CD4-positive, alpha-beta T cell treated with Interferon alpha-2 for 1 hour (primary cell): ENCODE measurements at regions not wholly inside any gene's neighbourhood (a gene's known extent, or its start where the extent isn't known, plus 50 kb on each side); places are given as distances from the start of the nearest gene placed in this dataset.

Experiments
- DNase-seq, 2 donors: peaks; one replicate each; pipeline ENCODE4 v3.0.0-alpha.2; 2020 to 2022

DNA sequence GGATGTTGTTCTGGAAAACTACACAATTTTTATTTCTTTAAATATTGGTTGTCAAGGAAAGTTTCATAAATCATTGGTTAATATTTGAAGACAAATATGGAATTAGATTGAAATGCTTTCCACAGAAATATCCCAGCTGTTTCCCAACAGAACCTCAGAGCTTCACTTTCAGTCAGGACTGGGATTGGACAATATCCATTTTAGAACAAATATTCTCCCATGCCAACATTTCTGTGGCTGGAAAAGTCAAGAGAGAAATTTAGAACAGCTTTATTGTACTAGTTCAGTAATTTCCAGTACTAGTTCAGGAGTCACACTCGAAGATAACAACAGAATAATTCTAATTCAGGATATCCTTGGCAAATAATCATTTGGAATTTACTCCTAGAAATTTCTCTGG, 116.1 kb upstream of the TUT7 start:
- DNase-seq, result no peak

DNA sequence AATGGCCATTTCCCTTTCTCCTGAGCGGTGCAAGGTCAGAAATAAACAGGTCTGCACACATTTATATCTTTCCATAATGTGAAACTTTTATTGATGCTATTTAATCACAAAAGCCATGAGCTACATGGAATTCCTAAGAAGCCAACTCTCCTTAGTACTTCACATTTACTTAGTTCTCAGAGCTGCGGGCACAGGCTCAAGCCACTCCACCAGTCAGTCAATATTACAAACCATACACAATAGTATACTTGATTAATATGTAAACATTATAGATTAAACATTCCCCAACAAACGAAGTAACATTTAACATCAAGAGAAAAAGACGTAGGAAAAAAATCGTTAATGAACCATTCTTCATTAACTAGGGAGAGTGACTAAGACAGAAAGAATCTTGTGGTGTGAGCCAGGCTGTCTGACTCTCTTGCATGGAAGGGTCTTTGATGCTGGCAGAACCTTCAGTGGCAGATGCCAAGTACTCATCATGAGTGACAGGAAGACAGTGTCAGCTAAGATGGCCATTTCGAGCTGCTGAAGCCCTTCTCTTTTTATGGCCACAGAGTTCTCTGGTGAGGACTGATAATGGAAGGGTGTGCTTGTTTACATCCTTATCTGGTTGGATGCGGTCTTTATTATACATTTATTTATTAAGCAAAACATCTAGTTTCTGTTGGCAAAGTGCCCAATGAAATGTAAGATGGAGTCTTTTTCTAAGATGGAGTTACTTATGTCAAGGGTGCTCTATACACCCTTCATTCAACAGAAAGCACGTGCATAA, 115.5 kb upstream of the TUT7 start:
- DNase-seq, result no peak

DNA sequence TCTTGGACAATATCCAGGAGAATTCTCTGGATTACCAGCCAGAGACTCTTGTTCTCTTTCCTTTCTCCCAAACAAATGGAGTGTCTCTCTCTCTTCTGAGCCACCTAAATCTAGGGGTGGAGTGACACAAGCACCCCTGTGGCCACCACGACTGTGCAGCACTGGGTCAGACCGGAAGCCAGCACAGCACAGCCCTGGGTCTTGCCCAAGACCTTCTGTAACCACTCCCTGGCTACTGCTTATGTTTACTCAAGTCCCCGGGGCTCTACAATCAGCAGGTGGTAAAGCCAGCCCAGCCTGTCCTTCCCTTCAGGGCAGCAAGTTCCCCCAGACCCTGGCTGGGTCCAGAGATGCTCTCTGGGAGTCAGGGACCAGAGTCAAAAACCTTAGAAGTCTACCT, 110.0 kb upstream of the TUT7 start:
- DNase-seq, result no peak

DNA sequence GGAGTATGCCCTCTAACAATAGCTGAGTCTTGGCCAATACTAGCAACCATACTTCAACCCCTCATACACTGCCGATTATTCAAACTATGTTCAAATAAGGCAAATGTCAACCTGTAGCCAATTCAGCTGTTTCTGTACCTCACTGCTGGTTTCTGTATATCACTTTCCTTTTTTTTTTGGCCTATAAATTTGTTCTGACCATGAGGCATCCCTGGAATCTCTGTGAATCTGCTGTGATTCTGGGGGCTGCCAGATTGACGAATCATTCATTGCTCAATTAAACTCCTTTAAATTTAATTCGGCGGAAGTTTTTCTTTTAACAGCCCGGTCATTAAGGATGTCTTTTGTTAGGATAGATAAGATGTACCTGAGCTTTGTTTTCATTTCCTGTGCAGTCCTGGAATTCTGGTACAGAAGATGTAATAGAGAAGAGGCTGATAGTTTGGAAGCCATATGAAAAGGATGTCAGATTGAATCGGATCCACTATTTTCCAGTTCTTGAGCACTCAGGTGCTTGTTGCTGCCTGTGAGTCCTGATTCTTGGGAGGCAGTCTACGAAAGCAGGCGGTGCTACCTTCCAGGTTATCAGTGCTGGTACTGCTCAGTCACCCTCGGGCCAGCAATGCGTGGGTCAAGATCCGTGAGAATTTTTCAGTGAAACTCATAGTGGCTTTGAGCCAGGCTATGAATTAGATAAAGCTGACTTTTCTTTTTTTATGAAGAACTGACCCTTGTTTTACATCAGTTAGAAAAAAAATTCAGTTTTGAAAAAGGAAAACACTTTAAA, 106.2 kb upstream of the TUT7 start:
- no peak for DNase-seq

DNA sequence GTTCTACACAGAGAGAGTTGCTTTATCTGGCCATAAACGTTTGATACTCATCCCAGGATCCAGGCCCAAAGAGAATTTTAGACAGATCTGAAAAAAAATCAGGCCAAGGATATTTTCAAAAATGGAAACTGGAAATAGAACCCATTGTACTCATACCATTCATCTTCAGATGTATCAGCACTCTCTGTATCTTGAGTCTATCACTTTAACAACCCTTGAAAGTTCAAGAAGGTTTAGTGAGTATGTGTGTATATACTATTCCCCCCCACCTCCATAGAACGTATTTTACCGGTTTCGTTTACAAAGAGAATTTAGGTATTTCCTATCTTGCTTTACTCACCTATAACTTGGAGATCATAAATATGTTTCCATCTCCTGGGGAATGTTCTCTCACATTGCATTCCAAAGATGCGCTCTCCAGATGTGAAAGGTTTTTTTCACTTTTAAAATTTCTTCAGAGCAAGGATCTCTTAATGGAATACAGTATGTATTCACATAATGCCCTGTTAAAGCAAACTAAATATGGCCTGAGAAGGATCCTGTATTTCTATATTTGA, 105.5 kb upstream of the TUT7 start:
- DNase-seq, result no peak

DNA sequence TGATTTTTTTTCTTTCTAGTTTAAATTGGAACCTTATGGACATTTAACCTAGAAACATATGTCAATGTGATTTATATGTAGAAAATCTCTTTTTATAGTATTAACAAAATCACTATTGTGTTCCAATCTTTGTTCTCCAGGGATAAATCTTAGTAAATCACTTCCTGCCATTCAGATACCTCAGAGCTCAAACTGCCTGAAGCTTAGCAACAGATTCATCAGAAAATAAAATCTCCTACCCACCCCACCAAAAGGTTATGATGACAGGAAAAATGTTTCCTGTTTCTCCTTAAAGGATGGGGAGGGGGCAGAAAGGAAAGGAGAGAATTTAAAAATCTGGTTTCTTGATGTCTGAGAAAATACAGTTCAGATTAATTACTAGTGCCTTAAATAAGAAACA, 105.0 kb upstream of the TUT7 start:
- DNase-seq, result no peak

DNA sequence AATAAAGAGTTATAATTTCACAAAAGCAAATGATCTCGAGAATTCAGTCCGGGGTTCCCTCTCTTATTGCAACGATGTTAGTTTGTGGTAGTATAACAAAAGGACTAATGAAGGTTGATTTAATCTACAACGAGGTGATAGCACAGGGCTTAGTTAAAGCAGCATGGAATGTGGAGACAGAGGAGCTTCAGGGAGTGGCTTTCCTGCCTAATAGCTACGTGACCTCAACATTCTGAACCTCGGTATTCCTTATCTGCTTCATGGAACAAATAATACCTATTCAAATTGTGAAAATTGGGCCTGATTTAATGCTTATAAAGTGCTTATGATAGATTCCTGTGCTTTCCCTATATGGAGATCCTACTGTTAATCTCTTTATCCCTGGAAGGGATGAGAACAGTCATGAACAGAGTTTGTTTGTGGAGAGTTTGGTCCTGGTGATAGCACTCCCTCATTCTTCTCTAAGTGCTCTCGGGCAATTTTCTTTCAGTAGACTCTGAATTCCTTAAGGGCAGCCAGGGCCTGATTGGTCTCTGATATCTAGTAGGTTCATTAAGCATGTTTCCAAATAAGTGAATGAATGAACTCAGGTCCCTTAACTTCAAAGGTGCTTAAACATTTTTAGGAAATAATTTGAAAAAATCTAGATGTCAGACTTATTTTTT, 104.1 kb upstream of the TUT7 start:
- no peak for DNase-seq

DNA sequence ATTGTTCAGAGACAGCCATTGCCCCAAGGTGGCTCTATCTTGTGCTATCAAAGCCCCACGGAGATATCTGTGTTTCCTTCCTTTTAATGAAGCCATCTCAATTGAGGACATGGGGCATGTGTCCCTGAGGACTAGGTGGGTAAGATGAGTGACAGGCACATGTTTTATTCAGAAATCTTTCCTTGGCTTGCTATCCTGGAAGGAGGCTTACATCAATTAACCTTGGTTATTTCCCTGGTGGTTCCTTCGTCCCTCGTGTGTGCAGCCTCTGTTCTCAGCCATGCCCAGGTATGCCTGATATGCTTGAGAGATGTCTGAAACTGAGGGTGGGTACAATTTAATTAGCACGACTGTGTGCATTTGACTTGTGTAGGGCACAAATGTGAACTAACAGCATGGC, 102.2 kb upstream of the TUT7 start:
- no peak for DNase-seq

DNA sequence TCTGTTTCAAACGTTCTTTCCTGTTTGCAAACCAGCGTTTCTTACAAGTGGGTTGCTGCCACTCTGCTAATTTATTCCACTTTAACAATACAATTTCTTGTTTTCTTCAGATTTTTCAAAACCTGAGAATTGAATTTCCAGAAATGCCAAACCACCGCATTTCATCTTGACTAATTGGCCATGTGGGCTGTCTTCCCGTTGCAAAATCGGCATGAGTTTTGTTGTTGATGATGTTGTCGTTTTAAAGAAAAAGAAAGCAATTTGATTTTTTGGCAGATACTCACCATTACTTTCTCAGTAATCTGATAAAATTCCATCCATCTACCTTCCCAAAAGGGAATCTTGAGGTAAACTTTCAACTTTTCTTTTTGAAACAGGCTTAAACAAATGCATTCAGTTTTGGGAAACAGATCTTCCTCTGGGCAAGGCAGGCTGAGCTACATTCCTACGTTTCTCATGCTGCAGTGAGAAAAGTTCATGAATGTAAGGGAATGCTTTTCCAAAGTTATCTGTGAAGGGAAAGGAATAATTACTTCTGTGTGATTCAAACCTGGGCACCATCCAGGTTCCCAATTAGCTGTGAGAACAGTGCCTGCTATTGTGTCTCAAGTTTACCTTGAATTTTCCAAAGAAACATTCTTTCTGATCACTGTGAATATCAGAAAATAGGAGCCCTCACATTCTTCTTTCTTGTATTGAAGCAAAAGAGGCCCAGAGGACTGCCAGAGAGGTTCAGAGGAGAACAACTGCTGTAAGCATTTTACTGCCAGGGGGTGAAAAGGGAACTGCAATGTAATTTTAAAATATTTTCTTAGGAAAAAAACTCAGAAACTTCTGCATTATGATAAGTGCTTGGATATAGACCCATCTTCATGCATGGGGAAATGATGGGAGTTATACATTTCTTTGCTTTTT, 100.7 kb upstream of the TUT7 start:
- DNase-seq, result no peak

DNA sequence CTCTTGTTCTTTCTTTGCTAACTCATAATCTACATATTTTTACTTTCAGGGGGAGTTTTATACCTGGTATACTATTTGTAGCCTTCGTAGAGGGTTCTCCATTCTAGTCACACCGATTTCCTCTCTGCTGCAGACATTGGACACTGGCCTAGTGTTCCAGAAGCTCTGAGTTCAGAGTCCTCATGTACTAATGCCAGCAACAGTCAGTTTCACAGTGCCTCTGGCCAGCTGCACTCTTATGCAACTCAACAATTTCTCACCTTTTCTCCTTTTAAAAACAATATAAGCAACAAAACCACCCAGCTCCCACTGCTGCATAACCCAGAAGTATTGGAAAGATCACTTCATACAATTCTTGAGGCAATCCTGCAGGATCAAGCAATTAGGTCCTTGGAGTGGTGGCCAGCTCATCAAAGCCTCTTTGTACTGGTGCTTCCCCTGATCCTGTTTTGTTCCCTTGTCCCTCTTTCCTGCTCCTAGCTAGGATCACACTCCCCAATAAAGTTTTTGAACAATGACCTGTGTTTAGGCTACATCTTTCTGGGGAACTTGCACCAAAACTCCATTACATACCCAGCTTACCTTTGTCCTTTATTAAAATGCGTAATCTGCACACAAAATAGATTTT, 98.1 kb upstream of the TUT7 start:
- DNase-seq, result no peak

DNA sequence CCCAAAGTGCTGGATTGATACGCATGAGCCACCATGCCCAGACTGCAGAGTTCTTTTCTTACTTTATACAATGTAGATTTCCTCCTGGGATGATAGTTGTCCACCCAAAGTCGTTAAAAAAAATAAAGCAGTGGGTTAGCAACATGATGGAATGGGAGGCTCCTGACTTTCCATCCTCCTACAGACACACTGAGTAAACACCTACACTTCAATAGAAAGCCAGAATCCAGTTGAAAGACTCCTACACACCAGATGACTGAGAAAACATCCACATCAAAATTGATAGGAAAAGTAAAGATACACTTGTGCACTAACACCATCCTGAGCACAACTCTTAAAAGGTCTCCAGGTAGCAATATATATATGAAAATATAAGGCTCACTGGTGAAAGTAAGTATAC, 95.0 kb upstream of the TUT7 start:
- DNase-seq, result no peak

DNA sequence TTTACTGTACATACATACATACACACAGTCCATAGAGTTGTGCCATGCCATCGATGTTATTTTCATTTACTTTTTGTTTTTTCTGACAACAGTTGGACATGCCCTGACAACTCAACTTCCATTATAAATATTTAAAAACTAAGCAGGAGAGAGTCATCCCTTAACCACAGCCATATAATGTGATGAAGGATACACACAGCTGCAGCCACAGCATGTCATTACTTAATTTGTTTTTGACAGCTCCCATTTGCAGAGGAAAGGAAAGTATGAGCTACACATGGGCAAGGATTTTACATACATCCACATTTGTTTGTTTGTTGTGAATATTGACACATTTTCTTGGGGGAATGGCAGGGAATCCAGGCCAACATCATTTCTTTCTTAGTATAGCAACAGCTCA, 91.5 kb upstream of the TUT7 start:
- no peak for DNase-seq

DNA sequence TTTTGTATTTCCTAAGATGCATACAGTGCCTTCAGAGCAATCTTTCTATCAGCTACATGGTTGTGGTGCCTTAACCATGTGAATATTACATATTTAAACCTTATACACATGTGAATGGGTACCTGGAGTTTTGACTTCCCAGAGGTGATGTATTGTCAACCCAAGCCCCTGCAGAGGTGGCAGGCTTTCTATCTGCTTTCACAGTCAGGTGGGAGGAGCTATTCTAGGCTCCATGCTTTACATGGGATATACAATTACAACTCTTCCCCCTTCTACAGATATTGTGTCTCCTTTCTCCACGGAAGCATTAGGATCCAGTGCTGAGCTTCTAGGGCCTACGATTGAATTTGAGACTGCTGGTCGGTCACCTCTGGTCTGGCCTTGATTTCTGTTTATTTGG, 89.8 kb upstream of the TUT7 start:
- DNase-seq, result no peak

DNA sequence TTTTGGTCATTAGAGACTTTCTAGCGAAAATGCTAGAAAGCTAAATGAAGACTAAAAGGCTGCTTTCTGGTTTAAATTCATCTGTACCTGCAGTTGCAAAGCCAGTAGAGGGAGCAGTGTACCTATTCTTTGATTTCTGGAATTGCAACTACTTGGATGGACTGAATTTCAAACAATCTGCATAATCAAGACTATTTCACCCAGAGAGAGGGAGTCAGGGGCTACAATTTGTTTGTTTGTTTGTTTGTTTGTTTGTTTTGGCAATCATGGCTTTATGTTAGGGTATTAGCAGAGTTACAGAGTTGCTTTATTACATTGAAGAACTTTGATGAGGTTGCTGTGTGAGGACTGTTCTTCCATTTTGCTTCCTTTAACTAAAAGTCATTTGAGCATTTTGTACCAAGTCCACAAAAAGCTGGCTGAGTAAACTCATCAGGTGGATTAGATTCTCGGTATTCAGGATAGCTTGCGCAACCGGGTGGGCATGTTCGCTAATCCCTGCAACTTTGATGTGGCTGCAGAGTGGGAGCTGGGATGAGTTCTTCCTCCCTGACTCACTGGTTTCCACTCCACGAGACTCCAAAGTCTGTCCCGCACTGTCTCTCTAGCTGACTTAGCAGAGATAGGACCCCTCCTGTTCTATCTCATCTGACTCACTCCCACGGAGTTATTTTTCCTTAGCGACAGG, 80.0 kb upstream of the TUT7 start:
- peak in 1 of 2 donors; percentile 41 for DNase-seq

DNA sequence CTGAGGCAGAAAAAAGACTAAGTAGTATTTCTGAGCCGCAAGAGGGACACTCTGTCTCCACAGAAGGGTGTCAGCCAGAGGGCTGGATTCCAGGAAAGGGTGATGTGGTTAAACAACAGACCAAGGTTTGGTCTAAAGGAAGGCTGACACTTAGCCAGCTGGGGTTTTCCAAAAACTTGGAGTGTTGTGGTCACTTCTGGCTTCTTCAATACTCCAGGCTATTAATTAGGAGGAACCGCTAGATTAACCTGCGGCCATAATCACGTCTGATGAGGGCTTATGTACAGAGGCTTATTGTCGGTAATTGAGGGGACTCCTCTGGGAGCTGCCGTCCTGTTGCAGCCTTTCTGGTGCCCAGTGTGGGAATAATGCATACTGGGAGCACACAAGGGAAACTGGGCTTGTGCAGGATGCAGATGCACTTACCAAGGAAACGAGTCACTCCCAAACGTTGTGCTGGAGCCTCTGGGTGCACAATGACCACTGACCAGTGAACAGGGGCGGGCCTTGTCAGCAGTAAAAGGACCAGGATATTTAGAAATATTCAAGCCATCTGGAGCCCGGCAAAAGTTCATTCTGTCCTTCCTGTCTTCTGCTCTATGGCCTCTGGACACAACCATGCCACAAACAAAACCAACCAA, 70.2 kb upstream of the TUT7 start:
- DNase-seq, result no peak

DNA sequence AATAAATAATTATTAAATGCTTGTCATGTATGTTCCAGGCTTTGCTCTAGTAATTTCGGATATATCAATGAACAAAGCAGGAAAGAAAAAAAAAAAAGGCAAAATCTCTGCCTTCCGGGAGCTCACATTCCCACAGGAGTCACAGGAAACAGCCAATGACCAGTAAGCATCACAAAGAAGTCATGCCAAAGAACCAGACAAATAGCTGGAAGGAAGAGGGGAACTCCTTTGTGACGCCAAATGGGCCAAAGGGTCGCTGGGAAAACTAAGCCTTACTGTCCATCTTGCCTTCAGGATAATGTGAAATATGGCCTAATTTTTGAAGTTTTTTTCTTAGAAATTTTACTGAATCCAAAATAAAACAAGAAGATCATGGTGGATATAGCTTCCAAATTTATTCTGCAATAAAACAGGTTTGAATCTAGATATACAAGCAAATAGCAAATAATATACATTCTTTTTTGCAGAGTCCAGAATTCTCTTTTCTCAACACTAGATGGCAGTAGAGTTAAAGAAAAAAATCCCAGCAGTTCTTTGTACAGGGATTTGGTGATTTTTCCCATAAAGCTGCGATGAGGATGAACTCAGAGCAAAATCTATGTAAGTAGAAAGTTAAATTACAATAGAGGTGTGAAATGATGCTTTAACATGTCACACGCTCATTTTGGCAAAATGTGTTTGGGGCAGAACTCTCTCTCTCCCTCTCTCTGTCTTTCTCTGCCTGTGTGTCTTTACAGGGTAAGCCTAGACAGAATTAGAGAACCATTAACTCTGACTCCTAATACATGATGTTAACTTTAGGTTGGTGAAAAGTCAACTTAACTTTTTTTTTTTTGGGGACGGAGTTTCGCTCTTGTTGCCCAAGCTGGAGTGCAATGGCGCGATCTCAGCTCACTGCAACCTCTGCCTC, 60.0 kb upstream of the TUT7 start:
- DNase-seq, result peak in 1 of 2 donors; percentile 28

DNA sequence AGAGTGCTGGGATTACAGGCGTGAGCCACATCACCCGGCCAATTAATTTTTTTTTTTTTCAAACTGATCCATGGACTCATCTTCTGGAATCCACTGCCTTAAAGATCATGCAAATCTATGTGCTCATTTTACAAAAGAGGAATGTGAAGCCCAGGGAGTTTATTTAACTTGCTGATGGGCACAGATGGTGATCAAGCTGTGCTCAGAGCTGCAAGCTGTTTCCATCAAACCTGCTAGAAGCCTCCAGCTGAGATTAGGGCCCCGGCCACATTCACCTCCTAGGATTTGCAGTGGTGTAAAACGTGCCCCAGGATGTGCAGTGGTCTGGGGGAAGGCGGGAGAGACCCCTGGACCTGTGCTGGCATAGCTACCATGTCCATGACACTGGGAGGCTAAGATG, 56.1 kb upstream of the TUT7 start:
- DNase-seq, result no peak

DNA sequence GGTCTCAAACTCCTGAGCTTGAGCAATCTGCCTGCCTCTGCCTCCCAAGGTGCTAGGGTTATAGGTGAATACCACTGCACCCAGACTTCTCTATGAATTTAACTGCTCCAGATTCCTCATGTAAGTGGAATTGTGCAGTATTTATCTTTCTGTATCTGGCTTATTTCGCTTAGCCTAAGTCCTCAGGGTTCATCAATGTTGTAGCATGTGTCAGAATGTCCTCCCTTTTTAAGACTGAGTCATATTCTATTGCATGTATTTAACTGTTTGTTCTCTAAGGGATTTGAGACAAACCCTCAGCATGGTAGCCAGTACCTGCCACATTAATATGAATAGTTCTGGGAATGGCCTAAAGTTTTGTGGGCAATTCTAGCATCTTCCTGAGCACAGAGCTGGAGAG, 53.9 kb upstream of the TUT7 start:
- DNase-seq, result no peak

DNA sequence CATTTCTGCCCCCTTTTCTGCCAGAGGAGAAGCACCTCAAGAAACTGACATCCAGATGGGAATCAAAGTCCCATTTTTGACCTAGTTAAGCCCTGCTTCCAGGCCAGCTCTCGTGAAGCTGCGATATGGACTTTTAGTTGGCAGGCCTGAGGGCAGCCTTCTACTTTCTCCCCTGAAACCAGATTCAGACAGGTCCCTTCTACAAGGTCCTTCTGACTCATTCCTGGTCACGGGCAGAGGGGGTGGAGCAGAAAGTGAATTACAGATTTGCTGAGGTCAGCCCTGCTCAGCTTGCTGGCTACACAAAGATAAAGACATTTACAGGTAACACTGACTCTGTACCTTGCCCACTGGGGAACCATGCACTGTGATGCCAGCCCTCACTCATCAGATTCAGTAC, 52.8 kb upstream of the TUT7 start:
- no peak for DNase-seq

DNA sequence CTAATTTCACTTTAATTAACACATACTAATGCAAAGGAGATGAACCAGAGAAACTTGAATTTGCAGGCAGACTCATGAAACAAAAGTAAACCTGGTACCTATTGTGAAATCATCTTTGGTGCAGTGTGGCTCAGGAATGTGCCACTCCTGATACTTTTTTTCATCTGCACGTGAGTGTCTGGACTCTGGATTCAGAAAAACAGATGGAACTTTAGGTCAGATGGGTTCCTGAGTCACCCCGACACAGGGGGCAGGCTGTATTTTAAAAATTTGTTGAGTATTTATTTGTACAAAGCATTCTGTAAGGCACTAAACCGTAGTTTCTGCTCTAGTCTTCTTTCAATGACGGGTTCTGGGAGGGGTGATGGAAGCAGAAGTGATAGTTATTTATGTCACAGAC, 52.2 kb upstream of the TUT7 start:
- DNase-seq, result no peak
